ENCODE measurements at regions not wholly inside any gene's neighbourhood (a gene's known extent, or its start where the extent isn't known, plus 50 kb on each side); places are given as distances from the start of the nearest gene placed in this dataset.
"Not testable (repeated sequence)": the region's sequence is repeated elsewhere in the genome, so short reads cannot be mapped to it uniquely, and the experiment has no call there.

- no peak for DNase-seq (ENCODE audit: low spot score)
Observed at GRCh38 chr16:52729731-52730130, 182.8 kb upstream of the TOX3 start.

- no peak for DNase-seq (ENCODE audit: low spot score)
Observed at GRCh38 chr16:52727849-52728248, 180.9 kb upstream of the TOX3 start.

- DNase-seq (ENCODE audit: low spot score) = no peak
Observed at GRCh38 chr16:52727441-52727840, 180.5 kb upstream of the TOX3 start.

GRCh38 chr16:52725461-52725860 lies 178.5 kb upstream of the TOX3 start:
- DNase-seq (ENCODE audit: low spot score) = no peak

GRCh38 chr16:52725043-52725442 lies 178.1 kb upstream of the TOX3 start:
- no peak for DNase-seq (ENCODE audit: low spot score)

- DNase-seq (ENCODE audit: low spot score) = no peak
Observed at GRCh38 chr16:52721331-52721730, 174.4 kb upstream of the TOX3 start.

GRCh38 chr16:52718046-52718445 lies 171.1 kb upstream of the TOX3 start:
- no peak for DNase-seq (ENCODE audit: low spot score)

- DNase-seq (ENCODE audit: low spot score) = no peak
Observed at GRCh38 chr16:52713740-52714139, 166.8 kb upstream of the TOX3 start.

- no peak for DNase-seq (ENCODE audit: low spot score)
Observed at GRCh38 chr16:52709306-52709705, 162.4 kb upstream of the TOX3 start.

GRCh38 chr16:52708476-52708875 lies 161.5 kb upstream of the TOX3 start:
- no peak for DNase-seq (ENCODE audit: low spot score)

GRCh38 chr16:52707676-52708337 lies 160.9 kb upstream of the TOX3 start:
- no peak for DNase-seq (ENCODE audit: low spot score)

- no peak for DNase-seq (ENCODE audit: low spot score)
Observed at GRCh38 chr16:52705122-52705521, 158.2 kb upstream of the TOX3 start.

- no peak for DNase-seq (ENCODE audit: low spot score)
Observed at GRCh38 chr16:52697971-52698370, 151.0 kb upstream of the TOX3 start.

- DNase-seq (ENCODE audit: low spot score) = no peak
Observed at GRCh38 chr16:52696126-52696525, 149.2 kb upstream of the TOX3 start.

- DNase-seq (ENCODE audit: low spot score) = no peak
Observed at GRCh38 chr16:52690468-52690867, 143.5 kb upstream of the TOX3 start.

- no peak for DNase-seq (ENCODE audit: low spot score)
Observed at GRCh38 chr16:52680993-52681392, 134.1 kb upstream of the TOX3 start.

GRCh38 chr16:52677501-52677900 lies 130.6 kb upstream of the TOX3 start:
- DNase-seq (ENCODE audit: low spot score) = no peak

GRCh38 chr16:52676959-52677358 lies 130.0 kb upstream of the TOX3 start:
- no peak for DNase-seq (ENCODE audit: low spot score)

- DNase-seq (ENCODE audit: low spot score) = no peak
Observed at GRCh38 chr16:52671590-52671989, 124.6 kb upstream of the TOX3 start.

- no peak for DNase-seq (ENCODE audit: low spot score)
Observed at GRCh38 chr16:52657924-52658323, 111.0 kb upstream of the TOX3 start.

- not testable (repeated sequence) for DNase-seq (ENCODE audit: low spot score)
Observed at GRCh38 chr16:52655916-52656315, 109.0 kb upstream of the TOX3 start.

GRCh38 chr16:52655156-52655555 lies 108.2 kb upstream of the TOX3 start:
- not testable (repeated sequence) for DNase-seq (ENCODE audit: low spot score)

- no peak for DNase-seq (ENCODE audit: low spot score)
Observed at GRCh38 chr16:52652033-52652432, 105.1 kb upstream of the TOX3 start.

GRCh38 chr16:52650789-52651188 lies 103.8 kb upstream of the TOX3 start:
- no peak for DNase-seq (ENCODE audit: low spot score)

Measured in A172 (cell line).